ENCODE measurements at regions not wholly inside any gene's neighbourhood (a gene's known extent, or its start where the extent isn't known, plus 50 kb on each side); places are given as distances from the start of the nearest gene placed in this dataset.

DNA sequence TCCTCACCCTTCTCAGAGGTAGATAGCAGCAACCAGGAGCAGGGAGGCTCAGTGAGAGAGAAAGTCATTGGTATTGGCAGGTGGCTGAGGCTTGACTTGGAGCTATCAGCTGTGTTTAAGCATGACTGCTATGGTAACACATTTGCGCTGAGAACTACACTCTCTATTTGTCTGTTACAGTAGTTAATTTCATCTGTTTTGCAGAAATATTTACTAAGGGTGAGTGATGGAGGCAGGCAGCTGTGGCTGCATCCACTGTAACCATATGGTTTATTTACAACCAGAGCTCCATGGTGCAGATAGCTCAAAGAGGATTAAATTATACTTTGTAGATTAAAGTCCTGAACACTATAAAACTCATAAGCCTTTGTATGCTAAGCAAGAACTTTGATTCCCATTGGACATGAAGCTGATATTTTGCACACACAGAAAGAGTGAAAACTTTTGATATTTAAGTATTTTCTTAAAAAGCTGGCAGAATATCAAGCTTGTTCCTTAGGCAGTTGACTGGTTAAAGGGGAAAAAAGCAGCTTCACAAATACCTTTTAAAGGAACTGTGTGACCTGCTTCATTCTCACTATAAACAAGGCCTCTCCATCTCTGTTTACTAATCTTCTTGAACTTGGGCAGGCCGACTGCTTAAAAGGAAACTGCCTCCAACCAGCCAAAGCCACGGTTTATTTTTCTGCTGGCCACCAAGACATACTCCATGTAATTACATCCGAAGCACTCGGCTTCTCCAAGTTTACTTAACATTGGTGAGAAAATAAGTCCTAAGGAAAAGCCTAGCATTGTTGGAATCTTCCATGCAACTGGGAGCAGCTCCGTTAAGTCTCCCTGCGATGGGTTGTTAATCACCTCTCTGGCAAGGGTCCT is 299.8 kb upstream of the ZFHX3 start:
- H2AFZ ChIP-seq (ENCODE audit: control insufficient read depth, low read depth, low read length), result no peak overlapping the region
- TF ChIP-seq, protein P1, sequence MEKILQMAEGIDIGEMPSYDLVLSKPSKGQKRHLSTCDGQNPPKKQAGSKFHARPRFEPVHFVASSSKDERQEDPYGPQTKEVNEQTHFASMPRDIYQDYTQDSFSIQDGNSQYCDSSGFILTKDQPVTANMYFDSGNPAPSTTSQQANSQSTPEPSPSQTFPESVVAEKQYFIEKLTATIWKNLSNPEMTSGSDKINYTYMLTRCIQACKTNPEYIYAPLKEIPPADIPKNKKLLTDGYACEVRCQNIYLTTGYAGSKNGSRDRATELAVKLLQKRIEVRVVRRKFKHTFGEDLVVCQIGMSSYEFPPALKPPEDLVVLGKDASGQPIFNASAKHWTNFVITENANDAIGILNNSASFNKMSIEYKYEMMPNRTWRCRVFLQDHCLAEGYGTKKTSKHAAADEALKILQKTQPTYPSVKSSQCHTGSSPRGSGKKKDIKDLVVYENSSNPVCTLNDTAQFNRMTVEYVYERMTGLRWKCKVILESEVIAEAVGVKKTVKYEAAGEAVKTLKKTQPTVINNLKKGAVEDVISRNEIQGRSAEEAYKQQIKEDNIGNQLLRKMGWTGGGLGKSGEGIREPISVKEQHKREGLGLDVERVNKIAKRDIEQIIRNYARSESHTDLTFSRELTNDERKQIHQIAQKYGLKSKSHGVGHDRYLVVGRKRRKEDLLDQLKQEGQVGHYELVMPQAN (conservative IDR thresholded peaks at IDR 0.05), result no peak
- no peak for TF ChIP-seq ZNF217 (IDR thresholded peaks at IDR 0.05)

DNA sequence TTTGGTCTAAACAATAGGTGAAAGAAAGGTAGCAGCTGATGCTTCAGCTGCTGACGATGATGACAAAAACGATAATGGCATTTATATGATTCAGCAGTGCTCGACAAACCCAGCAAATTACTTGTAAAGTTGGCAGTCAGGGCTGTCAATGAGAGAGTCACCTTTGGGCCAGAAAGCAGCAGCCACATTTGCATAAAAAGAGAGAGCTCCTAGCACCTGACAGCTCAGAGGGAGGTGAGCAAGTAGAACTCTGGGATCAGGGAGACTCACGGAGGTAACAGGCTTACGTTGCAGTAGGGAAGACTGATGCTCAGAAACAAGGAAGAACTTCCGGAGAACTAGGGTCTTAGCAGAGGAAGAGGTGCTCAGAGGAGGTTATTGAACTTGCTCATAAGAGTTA is 291.9 kb upstream of the ZFHX3 start:
- BruUV-seq (replicated peaks), result no TSS peak
- TF ChIP-seq TARDBP (IDR thresholded peaks at IDR 0.05; ENCODE audit: borderline replicate concordance) (no peak), PRDM15 (CRISPR knock-in tag; IDR thresholded peaks at IDR 0.05) (no peak), HDAC6 (IDR thresholded peaks at IDR 0.05; ENCODE audit: unreplicated experiment) (no peak)
- TF ChIP-seq, protein P2, sequence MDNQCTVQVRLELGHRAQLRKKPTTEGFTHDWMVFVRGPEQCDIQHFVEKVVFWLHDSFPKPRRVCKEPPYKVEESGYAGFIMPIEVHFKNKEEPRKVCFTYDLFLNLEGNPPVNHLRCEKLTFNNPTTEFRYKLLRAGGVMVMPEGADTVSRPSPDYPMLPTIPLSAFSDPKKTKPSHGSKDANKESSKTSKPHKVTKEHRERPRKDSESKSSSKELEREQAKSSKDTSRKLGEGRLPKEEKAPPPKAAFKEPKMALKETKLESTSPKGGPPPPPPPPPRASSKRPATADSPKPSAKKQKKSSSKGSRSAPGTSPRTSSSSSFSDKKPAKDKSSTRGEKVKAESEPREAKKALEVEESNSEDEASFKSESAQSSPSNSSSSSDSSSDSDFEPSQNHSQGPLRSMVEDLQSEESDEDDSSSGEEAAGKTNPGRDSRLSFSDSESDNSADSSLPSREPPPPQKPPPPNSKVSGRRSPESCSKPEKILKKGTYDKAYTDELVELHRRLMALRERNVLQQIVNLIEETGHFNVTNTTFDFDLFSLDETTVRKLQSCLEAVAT (IDR thresholded peaks at IDR 0.05), result no peak

More for the DNA sequence above, 299.8 kb upstream of the ZFHX3 start:
- H3K27ac ChIP-seq (ENCODE audit: control insufficient read depth, insufficient read depth), result no peak overlapping the region
- in situ Hi-C loops (cut with MboI) (no loop called here), intact Hi-C loops (cut with micrococcal nuclease; ENCODE audit: unreplicated experiment) (no loop called here)
- H3K4me1 ChIP-seq (ENCODE audit: control insufficient read depth, insufficient read depth, low read length), result no peaks in the 10 kb centered on the region
- H3K79me2 ChIP-seq (ENCODE audit: control insufficient read depth, insufficient read depth, low read length), result no peaks in the 10 kb centered on the region
- no peaks in the 10 kb centered on the region for H4K20me1 ChIP-seq (ENCODE audit: control insufficient read depth, insufficient read depth)
- WGBS (ENCODE audit: insufficient coverage, insufficient replicate concordance, low lambda C conversion rate, missing lambda C conversion rate), result 51% methylated on average over 7 of the region's 7 CpGs
- no peak for FAIRE-seq
- no peaks in the 10 kb centered on the region for H3K9me3 ChIP-seq (replicated peaks; ENCODE audit: control insufficient read depth, insufficient read depth, low read length)
- H3K27me3 ChIP-seq (replicated peaks in 1 of 2; ENCODE audit: control insufficient read depth in 2 of 2, insufficient read depth in 2 of 2, low read length in 1 of 2), result no peaks in the 10 kb centered on the region; a peak in 1 of 4 replicates
- no peak overlapping the region for H3K4me2 ChIP-seq (ENCODE audit: control insufficient read depth, insufficient read depth)
- DNase-seq (ENCODE audit: low read depth, low spot score), result no peak
- CTCF ChIA-PET, result interaction anchor here (1.1 kb wide), 1 partner anchor 515 kb away, joined by 3 read pairs; no protein-coding TSS in a partner anchor
- SMC1A ChIA-PET (ENCODE audit: uncharacterized antibody, unreplicated experiment), result interaction anchor here (0.8 kb wide), 1 partner anchor 33 kb away, joined by 3 read pairs; no protein-coding TSS in a partner anchor
- H3K4me3 ChIP-seq, result no peak overlapping the region
- no peak for ATAC-seq
- RAD21 ChIA-PET (ENCODE audit: unreplicated experiment), result no interaction called here
- no peak overlapping the region for H3K9ac ChIP-seq (ENCODE audit: control insufficient read depth, insufficient read depth, low read length)
- no peaks in the 10 kb centered on the region for H3K36me3 ChIP-seq (ENCODE audit: control insufficient read depth in 2 of 2, insufficient read depth in 2 of 2, low read length in 1 of 2)
- POLR2A ChIA-PET, result no interaction called here
- no TSS peak for BruUV-seq (replicated peaks)

More for the DNA sequence above, 291.9 kb upstream of the ZFHX3 start:
- H2AFZ ChIP-seq (ENCODE audit: control insufficient read depth, low read depth, low read length), result no peak overlapping the region
- 49% methylated on average over 6 of the region's 6 CpGs for WGBS (ENCODE audit: insufficient coverage, insufficient replicate concordance, low lambda C conversion rate, missing lambda C conversion rate)
- in situ Hi-C loops (cut with MboI) (no loop called here), intact Hi-C loops (cut with micrococcal nuclease; ENCODE audit: unreplicated experiment) (no loop called here)
- ChIA-PET RAD21 (ENCODE audit: unreplicated experiment) (interaction anchor here (0.6 kb wide), 1 partner anchor 107 kb away, joined by 3 read pairs; no protein-coding TSS in a partner anchor), SMC1A (ENCODE audit: uncharacterized antibody, unreplicated experiment) (no interaction called here), POLR2A (no interaction called here), CTCF (interaction anchor here (0.6 kb wide), 1 partner anchor 13 kb away, joined by 3 read pairs; no protein-coding TSS in a partner anchor)
- no peaks in the 10 kb centered on the region for H4K20me1 ChIP-seq (ENCODE audit: control insufficient read depth, insufficient read depth)
- H3K4me1 ChIP-seq (ENCODE audit: control insufficient read depth, insufficient read depth, low read length), result no peaks in the 10 kb centered on the region
- no peak overlapping the region for H3K4me3 ChIP-seq
- H3K27ac ChIP-seq (ENCODE audit: control insufficient read depth, insufficient read depth), result no peak overlapping the region
- H3K9ac ChIP-seq (ENCODE audit: control insufficient read depth, insufficient read depth, low read length), result no peak overlapping the region
- H3K79me2 ChIP-seq (ENCODE audit: control insufficient read depth, insufficient read depth, low read length), result no peaks in the 10 kb centered on the region
- no peaks in the 10 kb centered on the region for H3K9me3 ChIP-seq (replicated peaks; ENCODE audit: control insufficient read depth, insufficient read depth, low read length)
- H3K27me3 ChIP-seq (replicated peaks in 1 of 2; ENCODE audit: control insufficient read depth in 2 of 2, insufficient read depth in 2 of 2, low read length in 1 of 2), result no peaks in the 10 kb centered on the region
- no peak for ATAC-seq
- H3K4me2 ChIP-seq (ENCODE audit: control insufficient read depth, insufficient read depth), result no peak overlapping the region
- no peak for FAIRE-seq
- H3K36me3 ChIP-seq (ENCODE audit: control insufficient read depth in 2 of 2, insufficient read depth in 2 of 2, low read length in 1 of 2), result no peaks in the 10 kb centered on the region
- no peak for DNase-seq (ENCODE audit: low read depth, low spot score)
